DND-41 (cell line): ENCODE measurements at regions not wholly inside any gene's neighbourhood (a gene's known extent, or its start where the extent isn't known, plus 50 kb on each side); places are given as distances from the start of the nearest gene placed in this dataset.

Source experiments
- EZH2 ChIP-seq: IDR thresholded peaks from 3 replicates; pipeline ENCODE4 v1.6.1; 2012; ENCODE audit warnings: borderline replicate concordance, low read depth, mild to moderate bottlenecking, moderate library complexity, low read length, inconsistent platforms; ENCODE audit not compliant: severe bottlenecking
- TF ChIP-seq, protein P1 (sequence below): IDR thresholded peaks from 2 replicates; pipeline ENCODE4 v1.5.1; 2012; ENCODE audit warnings: borderline replicate concordance, low read length, moderate library complexity, mild to moderate bottlenecking; ENCODE audit not compliant: poor library complexity, severe bottlenecking; ENCODE audit errors: extremely low read depth

- TF ChIP-seq, protein P1, sequence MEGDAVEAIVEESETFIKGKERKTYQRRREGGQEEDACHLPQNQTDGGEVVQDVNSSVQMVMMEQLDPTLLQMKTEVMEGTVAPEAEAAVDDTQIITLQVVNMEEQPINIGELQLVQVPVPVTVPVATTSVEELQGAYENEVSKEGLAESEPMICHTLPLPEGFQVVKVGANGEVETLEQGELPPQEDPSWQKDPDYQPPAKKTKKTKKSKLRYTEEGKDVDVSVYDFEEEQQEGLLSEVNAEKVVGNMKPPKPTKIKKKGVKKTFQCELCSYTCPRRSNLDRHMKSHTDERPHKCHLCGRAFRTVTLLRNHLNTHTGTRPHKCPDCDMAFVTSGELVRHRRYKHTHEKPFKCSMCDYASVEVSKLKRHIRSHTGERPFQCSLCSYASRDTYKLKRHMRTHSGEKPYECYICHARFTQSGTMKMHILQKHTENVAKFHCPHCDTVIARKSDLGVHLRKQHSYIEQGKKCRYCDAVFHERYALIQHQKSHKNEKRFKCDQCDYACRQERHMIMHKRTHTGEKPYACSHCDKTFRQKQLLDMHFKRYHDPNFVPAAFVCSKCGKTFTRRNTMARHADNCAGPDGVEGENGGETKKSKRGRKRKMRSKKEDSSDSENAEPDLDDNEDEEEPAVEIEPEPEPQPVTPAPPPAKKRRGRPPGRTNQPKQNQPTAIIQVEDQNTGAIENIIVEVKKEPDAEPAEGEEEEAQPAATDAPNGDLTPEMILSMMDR: no peak
- TF ChIP-seq EZH2: no peak
Observed at GRCh38 chr13:91269237-91269636, 78.2 kb upstream of the MIR17HG start.
